ENCODE measurements at regions not wholly inside any gene's neighbourhood (a gene's known extent, or its start where the extent isn't known, plus 50 kb on each side); places are given as distances from the start of the nearest gene placed in this dataset.

- H3K18ac ChIP-seq (ENCODE audit: extremely low read depth, low read length), result no peak overlapping the region
- no peak overlapping the region for H4K91ac ChIP-seq (replicated peaks; ENCODE audit: insufficient read length, low read length)
- H3K27ac ChIP-seq (ENCODE audit: low read depth, low read length), result no peak overlapping the region
- no peak overlapping the region for H3K23ac ChIP-seq (ENCODE audit: insufficient read length)
- CTCF ChIA-PET (ENCODE audit: partially characterized antibody), result no interaction called here
- no peak overlapping the region for H2BK12ac ChIP-seq (ENCODE audit: low read depth, low read length)
- H2AFZ ChIP-seq (ENCODE audit: low read length), result no peak overlapping the region
- H3K4me3 ChIP-seq (ENCODE audit: extremely low read depth in 1 of 4, insufficient read depth in 2 of 4, low read depth in 3 of 4, low read length in 4 of 4), result no peak overlapping the region
- no peaks in the 10 kb centered on the region for H3K23me2 ChIP-seq (ENCODE audit: low read depth, low read length)
- H4K5ac ChIP-seq (ENCODE audit: insufficient read length, low read depth, low read length), result no peak overlapping the region
- no peak overlapping the region for H2AK5ac ChIP-seq (ENCODE audit: low read depth, low read length)
- FAIRE-seq (no peak), DNase-seq (ENCODE audit: low read depth in 1 of 2, low spot score in 2 of 2) (no peak)
- H2BK5ac ChIP-seq (ENCODE audit: low read depth, low read length), result no peak overlapping the region
- POLR2A ChIA-PET (ENCODE audit: partially characterized antibody), result no interaction called here
- H3K27me3 ChIP-seq (replicated peaks in 1 of 4; ENCODE audit: control insufficient read depth in 3 of 4, extremely low read depth in 1 of 4, insufficient read depth in 3 of 4, low read length in 3 of 4), result no peaks in the 10 kb centered on the region
- H3K4me1 ChIP-seq (replicated peaks in 1 of 4; ENCODE audit: control insufficient read depth in 3 of 4, insufficient read depth in 4 of 4, low read length in 3 of 4), result no peaks in the 10 kb centered on the region
- H3K56ac ChIP-seq (replicated peaks; ENCODE audit: insufficient read length, low read depth, low read length), result no peak overlapping the region
- H3K79me2 ChIP-seq (ENCODE audit: control insufficient read depth in 1 of 2, insufficient read depth in 2 of 2, low read length in 2 of 2), result no peaks in the 10 kb centered on the region
- H2BK15ac ChIP-seq (ENCODE audit: low read length), result no peak overlapping the region
- no peak overlapping the region for H3K4me2 ChIP-seq (ENCODE audit: insufficient read depth in 1 of 2, low read depth in 2 of 2, low read length in 2 of 2)
- no peak overlapping the region for H2BK120ac ChIP-seq (replicated peaks; ENCODE audit: low read depth, low read length)
- H3K4ac ChIP-seq (replicated peaks; ENCODE audit: insufficient read length, low read depth, low read length), result no peak overlapping the region
- H4K20me1 ChIP-seq (replicated peaks in 1 of 2; ENCODE audit: control insufficient read depth in 1 of 2, insufficient read depth in 2 of 2, low read length in 2 of 2), result peaks cover 0 to 2% of the 10 kb centered on the region in 2 experiments
- 86% methylated on average over 1 of the region's 1 CpG; no CpG with 5 or more reads in 1 of the 2 experiments for WGBS, 2 experiments (ENCODE audit: extremely low coverage in 1 of 2, insufficient coverage in 1 of 2, insufficient read length in 1 of 2, insufficient replicate concordance in 2 of 2, low coverage in 1 of 2, low lambda C conversion rate in 2 of 2, missing lambda C conversion rate in 1 of 2)
- no peak for TF ChIP-seq RBBP5 (IDR thresholded peaks at IDR 0.05; ENCODE audit: borderline replicate concordance, low read depth, low read length)
- no peak for TF ChIP-seq CREB1 (IDR thresholded peaks at IDR 0.05)
- no peak for TF ChIP-seq ATF3 (IDR thresholded peaks at IDR 0.05; ENCODE audit: insufficient read depth, low read depth, low read length)
- no peak for TF ChIP-seq MAFK (IDR thresholded peaks at IDR 0.05; ENCODE audit: low read depth, low read length)
- no peak for TF ChIP-seq KDM1A (IDR thresholded peaks at IDR 0.05; ENCODE audit: borderline replicate concordance, low read length)
- no peak for TF ChIP-seq KDM5A (IDR thresholded peaks at IDR 0.05; ENCODE audit: low read length)
- TF ChIP-seq BRCA1 (IDR thresholded peaks at IDR 0.05; ENCODE audit: low read depth, low read length), result no peak
- TF ChIP-seq GTF2F1 (IDR thresholded peaks at IDR 0.05; ENCODE audit: borderline replicate concordance, low read depth, low read length), result no peak
- no peaks in the 10 kb centered on the region for H3K79me1 ChIP-seq (ENCODE audit: low read depth, low read length)
- H3K14ac ChIP-seq (ENCODE audit: insufficient read length), result no peak overlapping the region
- no peak overlapping the region for H2BK20ac ChIP-seq (ENCODE audit: low read length)
- no peak overlapping the region for H3K9ac ChIP-seq (replicated peaks in 1 of 4; ENCODE audit: extremely low read depth in 1 of 4, low read depth in 3 of 4, low read length in 3 of 4)
- H3K36me3 ChIP-seq (ENCODE audit: control insufficient read depth in 2 of 4, insufficient read depth in 4 of 4, low read length in 3 of 4), result no peaks in the 10 kb centered on the region
- H4K8ac ChIP-seq (ENCODE audit: extremely low read depth, insufficient read depth, low read length), result no peak overlapping the region
- no peaks in the 10 kb centered on the region for H3K9me3 ChIP-seq (ENCODE audit: insufficient read depth in 2 of 2, low read depth in 1 of 2, low read length in 1 of 2)
Observed at GRCh38 chr3:24709956-24710355, 215.3 kb upstream of the THRB start.

Measured in H1 (cell line).